ENCODE measurements at regions not wholly inside any gene's neighbourhood (a gene's known extent, or its start where the extent isn't known, plus 50 kb on each side); places are given as distances from the start of the nearest gene placed in this dataset.

- no peak for DNase-seq
- no peak overlapping the region for H3K4me3 Mint-ChIP-seq
- no peak overlapping the region for H3K27ac Mint-ChIP-seq
Observed at GRCh38 chr19:5273782-5274181, 66.8 kb downstream of the PTPRS start.

GRCh38 chr19:5271145-5271544 is 69.5 kb downstream of the PTPRS start:
- Histone ChIP-seq H3K4me1 (ENCODE audit: control insufficient read depth, insufficient read depth, low read length) (no peaks in the 10 kb centered on the region), H3K27me3 (ENCODE audit: control insufficient read depth, insufficient read depth, low read length, poor library complexity, severe bottlenecking) (no peaks in the 10 kb centered on the region), H3K9ac (ENCODE audit: extremely low read depth, low read length, poor library complexity, severe bottlenecking) (no peak overlapping the region), H3K27ac (ENCODE audit: low read depth, low read length) (no peak overlapping the region), H3K36me3 (ENCODE audit: control insufficient read depth, insufficient read depth, low read length) (peaks cover 41% of the 10 kb centered on the region), H3K4me3 (ENCODE audit: low read length) (no peak overlapping the region), H3K9me3 (ENCODE audit: control insufficient read depth, low read length) (no peaks in the 10 kb centered on the region)
- peak; percentile 54 for TF ChIP-seq CTCF (conservative IDR thresholded peaks at IDR 0.05)
- 87 to 89% methylated on average over 7 to 10 of the region's 10 CpGs for WGBS, 2 experiments (ENCODE audit: insufficient coverage in 1 of 2, insufficient read length in 1 of 2)
- Mint-ChIP-seq H3K4me3 (no peak overlapping the region), H3K36me3 (ENCODE audit: low read depth) (peaks cover 58% of the 10 kb centered on the region), H3K4me1 (no peaks in the 10 kb centered on the region), H3K9me3 (no peaks in the 10 kb centered on the region), H3K27me3 (ENCODE audit: insufficient read depth) (no peaks in the 10 kb centered on the region), H3K27ac (no peak overlapping the region)
- DNase-seq, result no peak

More at GRCh38 chr19:5273782-5274181, 66.8 kb downstream of the PTPRS start:
- Histone ChIP-seq H3K4me1 (ENCODE audit: control insufficient read depth, insufficient read depth, low read length) (no peaks in the 10 kb centered on the region), H3K36me3 (ENCODE audit: control insufficient read depth, insufficient read depth, low read length) (peaks cover 41% of the 10 kb centered on the region), H3K27ac (ENCODE audit: low read depth, low read length) (no peak overlapping the region), H3K9ac (ENCODE audit: extremely low read depth, low read length, poor library complexity, severe bottlenecking) (no peak overlapping the region), H3K4me3 (ENCODE audit: low read length) (no peak overlapping the region), H3K27me3 (ENCODE audit: control insufficient read depth, insufficient read depth, low read length, poor library complexity, severe bottlenecking) (no peaks in the 10 kb centered on the region), H3K9me3 (ENCODE audit: control insufficient read depth, low read length) (no peaks in the 10 kb centered on the region)
- H3K9me3 Mint-ChIP-seq, result no peaks in the 10 kb centered on the region
- WGBS, 2 experiments (ENCODE audit: insufficient coverage in 1 of 2, insufficient read length in 1 of 2), result 96 to 100% methylated on average over 5 to 7 of the region's 7 CpGs
- no peaks in the 10 kb centered on the region for H3K27me3 Mint-ChIP-seq (ENCODE audit: insufficient read depth)
- peaks cover 58% of the 10 kb centered on the region for H3K36me3 Mint-ChIP-seq (ENCODE audit: low read depth)
- H3K4me1 Mint-ChIP-seq, result no peaks in the 10 kb centered on the region
- no peak for TF ChIP-seq CTCF (conservative IDR thresholded peaks at IDR 0.05)

GRCh38 chr19:5269926-5270325 is 70.7 kb downstream of the PTPRS start:
- H3K4me1 ChIP-seq (ENCODE audit: control insufficient read depth, insufficient read depth, low read length), result no peaks in the 10 kb centered on the region
- no peaks in the 10 kb centered on the region for H3K9me3 Mint-ChIP-seq
- no peaks in the 10 kb centered on the region for H3K4me1 Mint-ChIP-seq
- no peak overlapping the region for H3K27ac Mint-ChIP-seq
- no peak for DNase-seq
- H3K9ac ChIP-seq (ENCODE audit: extremely low read depth, low read length, poor library complexity, severe bottlenecking), result no peak overlapping the region
- no peaks in the 10 kb centered on the region for H3K27me3 ChIP-seq (ENCODE audit: control insufficient read depth, insufficient read depth, low read length, poor library complexity, severe bottlenecking)
- H3K36me3 ChIP-seq (ENCODE audit: control insufficient read depth, insufficient read depth, low read length), result peaks cover 38% of the 10 kb centered on the region
- no peak for TF ChIP-seq CTCF (conservative IDR thresholded peaks at IDR 0.05)
- H3K27me3 Mint-ChIP-seq (ENCODE audit: insufficient read depth), result no peaks in the 10 kb centered on the region
- H3K27ac ChIP-seq (ENCODE audit: low read depth, low read length), result no peak overlapping the region
- WGBS, 2 experiments (ENCODE audit: insufficient coverage in 1 of 2, insufficient read length in 1 of 2), result 91% methylated on average over 8 of the region's 9 CpGs; no CpG with 5 or more reads in 1 of the 2 experiments
- H3K9me3 ChIP-seq (ENCODE audit: control insufficient read depth, low read length), result no peaks in the 10 kb centered on the region
- peaks cover 51% of the 10 kb centered on the region for H3K36me3 Mint-ChIP-seq (ENCODE audit: low read depth)
- no peak overlapping the region for H3K4me3 ChIP-seq (ENCODE audit: low read length)
- H3K4me3 Mint-ChIP-seq, result no peak overlapping the region
